BJ (cell line): ENCODE measurements at regions not wholly inside any gene's neighbourhood (a gene's known extent, or its start where the extent isn't known, plus 50 kb on each side); places are given as distances from the start of the nearest gene placed in this dataset.

Source experiments
- CTCF ChIA-PET: fragments of 350-600 bp; formaldehyde crosslinking; extraction: SDS; loops from one replicate; lab custom pipeline; 2021; ENCODE audit warnings: antibody characterized with exemption, inconsistent platforms; lab: Yijun Ruan, JAX
- POLR2A ChIA-PET: fragments of 300-600 bp; sonication (Branson Sonifier 250); formaldehyde crosslinking; extraction: SDS; loops from one replicate; lab custom pipeline; 2021; ENCODE audit warnings: antibody characterized with exemption; lab: Charles Lee
- DNase-seq: peaks from one replicate; pipeline ENCODE4 v3.0.0-alpha.2; 2011; ENCODE audit warnings: low read depth
- H3K27me3 ChIP-seq: 2 replicates; pipeline ENCODE4 v1.6.0; 2011; ENCODE audit warnings: low read length; ENCODE audit not compliant: control insufficient read depth, insufficient read depth
- H3K36me3 ChIP-seq: 2 replicates; pipeline ENCODE4 v1.5.1; 2011; ENCODE audit warnings: low read length; ENCODE audit not compliant: control insufficient read depth, insufficient read depth
- H3K4me3 ChIP-seq: 2 replicates; pipeline ENCODE4 v1.5.1; 2011; ENCODE audit warnings: low read depth, mild to moderate bottlenecking, control low read depth, low read length
- TF ChIP-seq, protein P1 (sequence below): IDR thresholded peaks from 2 replicates; pipeline ENCODE4 v1.5.1; 2011; ENCODE audit warnings: low read depth, mild to moderate bottlenecking, control low read depth, inconsistent platforms, low read length, moderate library complexity; ENCODE audit not compliant: insufficient read depth

DNA sequence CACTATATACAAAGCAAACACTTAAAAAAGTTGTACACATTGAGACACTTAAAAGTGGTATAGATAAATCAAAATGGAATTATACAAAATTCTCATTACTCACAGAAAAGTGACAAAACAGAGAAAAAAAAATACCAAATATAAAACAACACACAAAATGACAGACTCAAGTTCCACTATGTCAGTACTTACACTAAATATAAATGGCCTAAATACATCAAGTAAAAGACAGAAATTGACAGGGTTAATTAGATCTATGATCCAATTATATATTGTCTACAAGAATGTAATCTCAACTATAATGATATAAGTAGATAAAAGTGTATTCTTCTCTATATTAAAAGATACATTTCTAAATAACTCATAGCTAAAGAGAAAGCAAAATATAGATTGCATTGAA, 401.6 kb upstream of the PFKP start:
- TF ChIP-seq, protein P1, sequence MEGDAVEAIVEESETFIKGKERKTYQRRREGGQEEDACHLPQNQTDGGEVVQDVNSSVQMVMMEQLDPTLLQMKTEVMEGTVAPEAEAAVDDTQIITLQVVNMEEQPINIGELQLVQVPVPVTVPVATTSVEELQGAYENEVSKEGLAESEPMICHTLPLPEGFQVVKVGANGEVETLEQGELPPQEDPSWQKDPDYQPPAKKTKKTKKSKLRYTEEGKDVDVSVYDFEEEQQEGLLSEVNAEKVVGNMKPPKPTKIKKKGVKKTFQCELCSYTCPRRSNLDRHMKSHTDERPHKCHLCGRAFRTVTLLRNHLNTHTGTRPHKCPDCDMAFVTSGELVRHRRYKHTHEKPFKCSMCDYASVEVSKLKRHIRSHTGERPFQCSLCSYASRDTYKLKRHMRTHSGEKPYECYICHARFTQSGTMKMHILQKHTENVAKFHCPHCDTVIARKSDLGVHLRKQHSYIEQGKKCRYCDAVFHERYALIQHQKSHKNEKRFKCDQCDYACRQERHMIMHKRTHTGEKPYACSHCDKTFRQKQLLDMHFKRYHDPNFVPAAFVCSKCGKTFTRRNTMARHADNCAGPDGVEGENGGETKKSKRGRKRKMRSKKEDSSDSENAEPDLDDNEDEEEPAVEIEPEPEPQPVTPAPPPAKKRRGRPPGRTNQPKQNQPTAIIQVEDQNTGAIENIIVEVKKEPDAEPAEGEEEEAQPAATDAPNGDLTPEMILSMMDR = no peak
- Histone ChIP-seq H3K4me3 (no peak overlapping the region), H3K27me3 (no peaks in the 10 kb centered on the region), H3K36me3 (no peaks in the 10 kb centered on the region)
- ChIA-PET POLR2A (no interaction called here), CTCF (no interaction called here)
- no peak for DNase-seq

DNA sequence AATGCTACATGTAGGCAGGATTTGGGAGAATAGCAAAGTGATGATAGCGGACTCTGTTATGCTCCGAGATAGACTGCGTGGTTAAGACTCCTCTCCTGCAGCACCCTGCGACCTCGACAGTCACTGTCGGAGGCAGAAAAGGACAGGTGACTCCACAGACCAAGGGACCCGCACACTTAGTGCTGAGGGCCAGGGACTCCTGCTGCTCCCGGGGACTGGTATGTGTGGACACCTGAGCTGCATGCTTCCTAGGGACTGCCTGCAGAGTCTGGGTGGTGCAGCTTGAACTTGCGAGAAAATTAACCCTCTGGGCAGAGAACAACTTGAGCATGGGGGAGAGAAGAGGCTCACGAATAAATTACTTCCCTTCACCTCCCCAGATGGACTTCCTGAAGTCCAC, 407.1 kb upstream of the PFKP start:
- H3K36me3 ChIP-seq = no peaks in the 10 kb centered on the region
- DNase-seq = no peak
- TF ChIP-seq, protein P1 = no peak
- ChIA-PET CTCF (no interaction called here), POLR2A (no interaction called here)
- no peak overlapping the region for H3K4me3 ChIP-seq
- H3K27me3 ChIP-seq = no peaks in the 10 kb centered on the region

DNA sequence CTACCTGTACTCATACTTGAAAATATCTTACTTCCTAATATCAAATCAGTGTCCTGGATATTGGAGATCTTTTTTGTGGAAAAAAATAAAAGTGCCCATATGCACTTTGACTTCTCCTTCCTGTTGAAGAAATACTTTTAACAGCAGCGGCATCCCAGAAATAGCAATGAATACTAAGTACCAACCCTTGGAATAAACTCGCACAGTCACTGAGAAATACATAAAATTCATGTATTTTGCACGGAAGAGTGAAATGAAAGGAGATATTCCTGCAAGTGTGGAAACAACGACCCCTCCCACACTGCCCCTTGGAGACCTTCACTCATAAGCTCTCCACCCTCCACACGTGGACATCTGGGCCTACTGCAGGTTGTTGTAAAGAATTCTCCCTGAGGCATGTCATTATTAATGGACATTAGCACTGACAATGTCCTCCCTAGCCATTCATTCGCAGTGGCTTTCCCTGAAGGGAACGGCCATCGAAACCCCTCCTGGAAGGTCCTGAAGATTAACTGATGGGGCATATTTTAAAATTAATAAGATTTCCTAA, 407.6 kb upstream of the PFKP start:
- TF ChIP-seq, protein P1 = no peak
- Histone ChIP-seq H3K4me3 (no peak overlapping the region), H3K36me3 (no peaks in the 10 kb centered on the region), H3K27me3 (no peaks in the 10 kb centered on the region)
- ChIA-PET POLR2A (no interaction called here), CTCF (no interaction called here)
- DNase-seq = no peak

DNA sequence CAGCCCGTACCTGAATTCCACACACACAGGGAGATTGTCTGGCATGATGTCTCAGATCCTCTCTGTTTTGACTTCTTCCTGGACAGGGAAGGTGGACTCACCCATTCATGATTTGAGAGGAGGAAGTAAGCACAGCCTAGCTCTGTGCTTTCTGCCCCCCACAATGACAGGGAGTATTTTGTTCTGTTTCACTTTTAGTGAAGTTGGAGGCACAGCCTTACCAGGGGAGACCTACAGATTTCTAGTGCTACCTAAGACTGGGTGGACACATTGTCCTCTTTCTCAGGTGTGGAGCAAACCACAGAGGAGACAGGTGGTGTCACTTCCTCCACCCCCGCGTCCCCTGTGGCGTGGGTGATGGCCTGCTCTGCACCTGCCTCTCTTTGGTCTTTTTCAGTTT, 408.6 kb upstream of the PFKP start:
- no peak for DNase-seq
- ChIA-PET POLR2A (no interaction called here), CTCF (no interaction called here)
- TF ChIP-seq, protein P1 = no peak
- no peaks in the 10 kb centered on the region for H3K27me3 ChIP-seq
- H3K4me3 ChIP-seq = no peak overlapping the region
- no peaks in the 10 kb centered on the region for H3K36me3 ChIP-seq

DNA sequence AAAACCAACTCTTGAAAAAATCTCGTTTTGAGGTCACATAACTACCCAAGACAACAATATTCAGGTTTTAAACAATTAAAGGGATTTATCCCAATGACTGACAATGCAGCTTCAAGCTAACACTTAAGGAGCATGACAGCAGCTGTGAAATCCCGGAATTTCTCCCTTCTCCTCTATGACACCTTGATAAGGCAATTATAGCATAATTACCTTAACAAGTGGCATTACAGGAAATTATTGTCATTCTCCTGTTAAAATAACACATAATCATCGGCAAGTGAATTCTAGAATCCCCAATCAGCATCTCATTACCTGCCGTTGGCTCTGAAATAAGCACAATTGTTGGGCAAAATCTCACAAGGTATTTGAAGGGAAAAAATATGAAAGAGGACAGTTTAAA, 417.0 kb upstream of the PFKP start:
- H3K27me3 ChIP-seq = no peaks in the 10 kb centered on the region
- POLR2A ChIA-PET = no interaction called here
- no peaks in the 10 kb centered on the region for H3K36me3 ChIP-seq
- TF ChIP-seq, protein P1 = no peak
- H3K4me3 ChIP-seq = no peak overlapping the region
- DNase-seq = no peak
- CTCF ChIA-PET = no interaction called here
